Kidney tubule cell (primary cell): ENCODE measurements at regions not wholly inside any gene's neighbourhood (a gene's known extent, or its start where the extent isn't known, plus 50 kb on each side); places are given as distances from the start of the nearest gene placed in this dataset.
A peak's percentile ranks its signal among the peaks of the same experiment; 100 is the strongest.
"Not testable (repeated sequence)": the region's sequence is repeated elsewhere in the genome, so short reads cannot be mapped to it uniquely, and the experiment has no call there.

Experiments used
- DNase-seq: peaks from one replicate; pipeline ENCODE4 v3.0.0-alpha.2; 2018; ENCODE audit warnings: low spot score

- no peak for DNase-seq
These were observed 504.9 kb downstream of the EDEM1 start for GRCh38 chr3:5692446-5692845.

GRCh38 chr3:5694266-5694665, 506.8 kb downstream of the EDEM1 start:
- DNase-seq = peak; percentile 65

- peak; percentile 13 for DNase-seq
These were observed 511.3 kb downstream of the EDEM1 start for GRCh38 chr3:5698851-5699250.

GRCh38 chr3:5699313-5699712, 511.8 kb downstream of the EDEM1 start:
- DNase-seq = peak; percentile 75

- peak; percentile 3 for DNase-seq
These were observed 512.3 kb downstream of the EDEM1 start for GRCh38 chr3:5699811-5700210.

- peak; percentile 53 for DNase-seq
These were observed 513.5 kb downstream of the EDEM1 start for GRCh38 chr3:5701005-5701404.

GRCh38 chr3:5707794-5708193, 520.3 kb downstream of the EDEM1 start:
- DNase-seq = no peak

- no peak for DNase-seq
These were observed 522.2 kb downstream of the EDEM1 start for GRCh38 chr3:5709714-5710113.

GRCh38 chr3:5710718-5711117, 523.2 kb downstream of the EDEM1 start:
- no peak for DNase-seq

- no peak for DNase-seq
These were observed 529.7 kb downstream of the EDEM1 start for GRCh38 chr3:5717254-5717653.

GRCh38 chr3:5719668-5720067, 532.2 kb downstream of the EDEM1 start:
- DNase-seq = not testable (repeated sequence)

GRCh38 chr3:5725801-5726200, 538.3 kb downstream of the EDEM1 start:
- DNase-seq = no peak

- no peak for DNase-seq
These were observed 539.1 kb downstream of the EDEM1 start for GRCh38 chr3:5726621-5727020.

- DNase-seq = no peak
These were observed 540.4 kb downstream of the EDEM1 start for GRCh38 chr3:5727743-5728484.

- DNase-seq = no peak
These were observed 542.3 kb downstream of the EDEM1 start for GRCh38 chr3:5729852-5730251.

GRCh38 chr3:5731100-5731499, 543.6 kb downstream of the EDEM1 start:
- peak; percentile 20 for DNase-seq

GRCh38 chr3:5732081-5732480, 544.6 kb downstream of the EDEM1 start:
- no peak for DNase-seq

GRCh38 chr3:5733995-5734394, 546.5 kb downstream of the EDEM1 start:
- no peak for DNase-seq

- no peak for DNase-seq
These were observed 548.4 kb downstream of the EDEM1 start for GRCh38 chr3:5735896-5736295.

GRCh38 chr3:5739299-5739935, 551.9 kb downstream of the EDEM1 start:
- DNase-seq = no peak

GRCh38 chr3:5739949-5740348, 552.4 kb downstream of the EDEM1 start:
- no peak for DNase-seq

GRCh38 chr3:5741017-5741416, 553.5 kb downstream of the EDEM1 start:
- no peak for DNase-seq

- DNase-seq = no peak
These were observed 562.6 kb downstream of the EDEM1 start for GRCh38 chr3:5750091-5750490.
